ENCODE measurements at regions not wholly inside any gene's neighbourhood (a gene's known extent, or its start where the extent isn't known, plus 50 kb on each side); places are given as distances from the start of the nearest gene placed in this dataset.

DNA sequence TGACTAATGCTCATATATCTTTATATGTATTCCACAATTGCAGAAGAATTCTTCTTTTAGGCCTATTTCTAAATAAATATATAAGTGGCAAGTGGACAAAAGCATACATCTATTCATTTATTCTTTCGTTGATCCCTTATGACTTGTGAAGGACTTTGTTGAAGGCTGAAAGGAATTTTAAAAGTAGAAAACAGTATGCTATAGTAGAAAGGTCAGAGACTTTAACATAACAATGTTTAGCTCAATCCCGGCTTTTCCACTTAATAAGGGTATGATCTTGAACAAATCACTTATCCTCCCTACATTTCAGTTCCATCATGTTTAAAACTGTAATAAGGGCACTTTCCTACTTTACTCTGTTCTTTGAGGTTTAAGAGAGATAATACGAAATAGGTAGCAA is 672.9 kb downstream of the MECOM start:
- ATAC-seq = no peak
- POLR2A ChIA-PET = interaction anchor here (0.6 kb wide), 1 partner anchor 47 kb away, joined by 5 read pairs; no protein-coding TSS in a partner anchor
- peaks cover 8% of the 10 kb centered on the region for H3K4me1 Mint-ChIP-seq
- CTCF ChIA-PET = interaction anchor here (1.2 kb wide), 1 partner anchor 126 kb away, joined by 5 read pairs; no protein-coding TSS in a partner anchor
- no peak overlapping the region for H3K4me3 Mint-ChIP-seq
- H3K27ac Mint-ChIP-seq = no peak overlapping the region
- DNase-seq (ENCODE audit: low spot score) = no peak
- no peak for TF ChIP-seq ZNF263 (CRISPR knock-in tag; IDR thresholded peaks at IDR 0.05; ENCODE audit: low read depth)
- no peak for TF ChIP-seq IRF2 (CRISPR knock-in tag; IDR thresholded peaks at IDR 0.05; ENCODE audit: borderline replicate concordance, low read depth)
- no peak for TF ChIP-seq KAT7 (CRISPR knock-in tag; IDR thresholded peaks at IDR 0.05; ENCODE audit: borderline replicate concordance)
- TF ChIP-seq, protein P1, sequence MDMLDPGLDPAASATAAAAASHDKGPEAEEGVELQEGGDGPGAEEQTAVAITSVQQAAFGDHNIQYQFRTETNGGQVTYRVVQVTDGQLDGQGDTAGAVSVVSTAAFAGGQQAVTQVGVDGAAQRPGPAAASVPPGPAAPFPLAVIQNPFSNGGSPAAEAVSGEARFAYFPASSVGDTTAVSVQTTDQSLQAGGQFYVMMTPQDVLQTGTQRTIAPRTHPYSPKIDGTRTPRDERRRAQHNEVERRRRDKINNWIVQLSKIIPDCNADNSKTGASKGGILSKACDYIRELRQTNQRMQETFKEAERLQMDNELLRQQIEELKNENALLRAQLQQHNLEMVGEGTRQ (CRISPR knock-in tag; IDR thresholded peaks at IDR 0.05) = no peak
- TF ChIP-seq OVOL2 (CRISPR knock-in tag; IDR thresholded peaks at IDR 0.05; ENCODE audit: borderline replicate concordance) = no peak
- TF ChIP-seq, protein P2, sequence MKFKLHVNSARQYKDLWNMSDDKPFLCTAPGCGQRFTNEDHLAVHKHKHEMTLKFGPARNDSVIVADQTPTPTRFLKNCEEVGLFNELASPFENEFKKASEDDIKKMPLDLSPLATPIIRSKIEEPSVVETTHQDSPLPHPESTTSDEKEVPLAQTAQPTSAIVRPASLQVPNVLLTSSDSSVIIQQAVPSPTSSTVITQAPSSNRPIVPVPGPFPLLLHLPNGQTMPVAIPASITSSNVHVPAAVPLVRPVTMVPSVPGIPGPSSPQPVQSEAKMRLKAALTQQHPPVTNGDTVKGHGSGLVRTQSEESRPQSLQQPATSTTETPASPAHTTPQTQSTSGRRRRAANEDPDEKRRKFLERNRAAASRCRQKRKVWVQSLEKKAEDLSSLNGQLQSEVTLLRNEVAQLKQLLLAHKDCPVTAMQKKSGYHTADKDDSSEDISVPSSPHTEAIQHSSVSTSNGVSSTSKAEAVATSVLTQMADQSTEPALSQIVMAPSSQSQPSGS (CRISPR knock-in tag; IDR thresholded peaks at IDR 0.05; ENCODE audit: borderline replicate concordance, low read depth) = no peak
- TF ChIP-seq ZNF121 (CRISPR knock-in tag; IDR thresholded peaks at IDR 0.05) = no peak
- TF ChIP-seq MYBL2 (CRISPR knock-in tag; IDR thresholded peaks at IDR 0.05) = no peak
- no peaks in the 10 kb centered on the region for H3K27me3 Mint-ChIP-seq (ENCODE audit: low read depth)
- no peaks in the 10 kb centered on the region for H3K36me3 Mint-ChIP-seq
- H3K9me3 Mint-ChIP-seq = no peaks in the 10 kb centered on the region

DNA sequence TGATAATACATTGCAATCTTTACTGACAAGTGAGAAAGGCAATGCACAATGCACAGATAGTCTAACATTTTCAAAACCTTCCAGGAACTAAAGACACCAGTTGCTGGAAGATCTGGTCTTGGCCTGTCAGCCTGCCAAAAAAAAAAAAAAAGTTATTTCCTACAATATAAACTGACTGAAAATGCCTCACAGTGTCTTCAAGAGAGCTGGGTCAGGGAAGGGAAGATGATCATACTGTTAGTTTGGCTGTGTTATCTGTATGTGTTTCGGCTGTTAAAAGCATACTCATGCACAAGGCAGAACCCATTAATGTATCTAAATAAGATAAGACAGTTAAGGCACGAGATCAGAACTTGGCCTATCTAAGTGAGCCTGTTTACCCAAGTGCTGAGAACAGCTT is 673.4 kb downstream of the MECOM start:
- Mint-ChIP-seq H3K27me3 (ENCODE audit: low read depth) (no peaks in the 10 kb centered on the region), H3K9me3 (no peaks in the 10 kb centered on the region), H3K36me3 (no peaks in the 10 kb centered on the region), H3K4me1 (peaks cover 8% of the 10 kb centered on the region), H3K4me3 (no peak overlapping the region), H3K27ac (no peak overlapping the region)
- no peak for TF ChIP-seq SMAD4 (CRISPR knock-in tag; IDR thresholded peaks at IDR 0.05)
- TF ChIP-seq, protein P3, sequence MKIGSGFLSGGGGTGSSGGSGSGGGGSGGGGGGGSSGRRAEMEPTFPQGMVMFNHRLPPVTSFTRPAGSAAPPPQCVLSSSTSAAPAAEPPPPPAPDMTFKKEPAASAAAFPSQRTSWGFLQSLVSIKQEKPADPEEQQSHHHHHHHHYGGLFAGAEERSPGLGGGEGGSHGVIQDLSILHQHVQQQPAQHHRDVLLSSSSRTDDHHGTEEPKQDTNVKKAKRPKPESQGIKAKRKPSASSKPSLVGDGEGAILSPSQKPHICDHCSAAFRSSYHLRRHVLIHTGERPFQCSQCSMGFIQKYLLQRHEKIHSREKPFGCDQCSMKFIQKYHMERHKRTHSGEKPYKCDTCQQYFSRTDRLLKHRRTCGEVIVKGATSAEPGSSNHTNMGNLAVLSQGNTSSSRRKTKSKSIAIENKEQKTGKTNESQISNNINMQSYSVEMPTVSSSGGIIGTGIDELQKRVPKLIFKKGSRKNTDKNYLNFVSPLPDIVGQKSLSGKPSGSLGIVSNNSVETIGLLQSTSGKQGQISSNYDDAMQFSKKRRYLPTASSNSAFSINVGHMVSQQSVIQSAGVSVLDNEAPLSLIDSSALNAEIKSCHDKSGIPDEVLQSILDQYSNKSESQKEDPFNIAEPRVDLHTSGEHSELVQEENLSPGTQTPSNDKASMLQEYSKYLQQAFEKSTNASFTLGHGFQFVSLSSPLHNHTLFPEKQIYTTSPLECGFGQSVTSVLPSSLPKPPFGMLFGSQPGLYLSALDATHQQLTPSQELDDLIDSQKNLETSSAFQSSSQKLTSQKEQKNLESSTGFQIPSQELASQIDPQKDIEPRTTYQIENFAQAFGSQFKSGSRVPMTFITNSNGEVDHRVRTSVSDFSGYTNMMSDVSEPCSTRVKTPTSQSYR (CRISPR knock-in tag; IDR thresholded peaks at IDR 0.05) = no peak
- ChIA-PET POLR2A (interaction anchor here (0.6 kb wide), 1 partner anchor 47 kb away, joined by 5 read pairs; no protein-coding TSS in a partner anchor), CTCF (interaction anchor here (1.2 kb wide), 1 partner anchor 125 kb away, joined by 5 read pairs; no protein-coding TSS in a partner anchor)
- ATAC-seq = no peak
- no peak for DNase-seq (ENCODE audit: low spot score)

DNA sequence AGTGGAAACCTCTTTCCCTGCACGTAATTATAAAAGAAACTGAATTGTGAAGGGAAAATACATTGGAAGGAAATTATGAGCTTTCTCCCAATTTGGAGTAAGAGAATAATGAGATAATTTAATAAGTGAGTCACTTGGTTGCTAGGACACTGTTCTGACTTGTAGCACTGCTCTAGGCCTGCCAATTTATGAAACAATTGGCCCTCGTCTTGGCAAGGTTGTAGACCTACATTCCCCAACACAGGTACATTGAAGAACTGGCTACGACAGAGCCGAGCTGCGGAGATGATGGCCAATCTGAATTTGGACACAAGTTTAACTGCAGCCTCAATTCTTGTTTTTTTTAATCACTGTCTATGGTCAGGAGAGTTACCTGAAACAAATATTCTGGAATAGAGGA is 674.1 kb downstream of the MECOM start:
- ChIA-PET POLR2A (no interaction called here), CTCF (no interaction called here)

DNA sequence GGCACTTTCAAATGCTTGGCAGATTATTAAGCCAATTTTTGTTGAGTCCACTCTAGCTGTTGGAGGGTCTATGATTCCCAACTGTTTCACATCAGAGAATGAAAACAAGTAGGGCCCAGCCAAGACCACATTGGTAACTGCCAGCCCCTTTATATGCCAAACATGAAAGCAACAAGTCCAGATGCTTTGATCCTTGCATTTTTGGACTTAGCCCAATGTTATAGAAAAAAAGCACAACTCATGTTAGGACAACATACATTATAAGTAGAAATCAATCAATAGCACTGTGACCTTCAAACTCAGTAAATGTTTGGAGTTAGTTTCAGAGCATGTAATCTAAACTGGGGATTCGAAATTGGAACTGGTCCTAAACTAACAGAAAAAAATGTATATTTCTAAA is 674.7 kb downstream of the MECOM start:
- Mint-ChIP-seq H3K4me3 (no peak overlapping the region), H3K9me3 (no peaks in the 10 kb centered on the region), H3K36me3 (no peaks in the 10 kb centered on the region), H3K4me1 (peaks cover 8% of the 10 kb centered on the region), H3K27ac (no peak overlapping the region), H3K27me3 (ENCODE audit: low read depth) (no peaks in the 10 kb centered on the region)
- POLR2A ChIA-PET = no interaction called here
- peak; percentile 28; the same call in 1 of the 2 replicates for TF ChIP-seq GABPB1 (CRISPR knock-in tag; IDR thresholded peaks at IDR 0.05)
- no peak for TF ChIP-seq ELF4 (CRISPR knock-in tag; IDR thresholded peaks at IDR 0.05; ENCODE audit: low read depth)
- DNase-seq (ENCODE audit: low spot score) (no peak), ATAC-seq (no peak)
- CTCF ChIA-PET = no interaction called here

More for the DNA sequence above, 674.1 kb downstream of the MECOM start:
- Mint-ChIP-seq H3K27me3 (ENCODE audit: low read depth) (no peaks in the 10 kb centered on the region), H3K36me3 (no peaks in the 10 kb centered on the region), H3K9me3 (no peaks in the 10 kb centered on the region), H3K27ac (no peak overlapping the region), H3K4me1 (peaks cover 8% of the 10 kb centered on the region), H3K4me3 (no peak overlapping the region)
- DNase-seq (ENCODE audit: low spot score) = no peak
- TF ChIP-seq NFYB (CRISPR knock-in tag; conservative IDR thresholded peaks at IDR 0.05; ENCODE audit: low read depth) = no peak
- no peak for ATAC-seq
